NCI-H2107 (cell line): ENCODE measurements at regions not wholly inside any gene's neighbourhood (a gene's known extent, or its start where the extent isn't known, plus 50 kb on each side); places are given as distances from the start of the nearest gene placed in this dataset.
"Not testable (repeated sequence)": the region's sequence is repeated elsewhere in the genome, so short reads cannot be mapped to it uniquely, and the experiment has no call there.

Experiments
- DNase-seq: peaks from one replicate; lab custom pipeline; 2025; lab: John Stamatoyannopoulos, UW

- DNase-seq: no peak
Measured at GRCh38 chr5:107072440-107072839, 598.3 kb downstream of the EFNA5 start.

GRCh38 chr5:107068782-107069181 is 602.0 kb downstream of the EFNA5 start:
- DNase-seq: no peak

- DNase-seq: no peak
Measured at GRCh38 chr5:107067395-107067794, 603.3 kb downstream of the EFNA5 start.

- DNase-seq: no peak
Measured at GRCh38 chr5:107063511-107063910, 607.2 kb downstream of the EFNA5 start.

GRCh38 chr5:107058803-107059202 is 611.9 kb downstream of the EFNA5 start:
- peak; percentile 16 for DNase-seq

- no peak for DNase-seq
Measured at GRCh38 chr5:107058235-107058634, 612.5 kb downstream of the EFNA5 start.

GRCh38 chr5:107056278-107056677 is 614.5 kb downstream of the EFNA5 start:
- DNase-seq: no peak

- DNase-seq: no peak
Measured at GRCh38 chr5:107047048-107047447, 623.7 kb downstream of the EFNA5 start.

GRCh38 chr5:107043665-107044064 is 627.1 kb downstream of the EFNA5 start:
- DNase-seq: no peak

GRCh38 chr5:107040907-107041306 is 629.8 kb downstream of the EFNA5 start:
- no peak for DNase-seq

GRCh38 chr5:107032629-107033028 is 638.1 kb downstream of the EFNA5 start:
- no peak for DNase-seq

- no peak for DNase-seq
Measured at GRCh38 chr5:107028938-107029337, 641.8 kb downstream of the EFNA5 start.

GRCh38 chr5:107025712-107026497 is 644.8 kb downstream of the EFNA5 start:
- DNase-seq: no peak

GRCh38 chr5:107023732-107024131 is 647.0 kb downstream of the EFNA5 start:
- DNase-seq: no peak

GRCh38 chr5:107021575-107021974 is 649.2 kb downstream of the EFNA5 start:
- no peak for DNase-seq

GRCh38 chr5:107020626-107021025 is 650.1 kb downstream of the EFNA5 start:
- no peak for DNase-seq

GRCh38 chr5:107017616-107018015 is 653.1 kb downstream of the EFNA5 start:
- DNase-seq: no peak

GRCh38 chr5:107012371-107012770 is 658.4 kb downstream of the EFNA5 start:
- DNase-seq: no peak

- DNase-seq: no peak
Measured at GRCh38 chr5:107011605-107012004, 659.1 kb downstream of the EFNA5 start.

GRCh38 chr5:107010060-107010459 is 660.7 kb downstream of the EFNA5 start:
- DNase-seq: no peak

- DNase-seq: no peak
Measured at GRCh38 chr5:107005653-107006052, 665.1 kb downstream of the EFNA5 start.

- no peak for DNase-seq
Measured at GRCh38 chr5:107005161-107005560, 665.6 kb downstream of the EFNA5 start.

- DNase-seq: no peak
Measured at GRCh38 chr5:107002115-107002514, 668.6 kb downstream of the EFNA5 start.

GRCh38 chr5:106999506-106999905 is 671.2 kb downstream of the EFNA5 start:
- not testable (repeated sequence) for DNase-seq
